Stimulated activated CD8-positive, alpha-beta memory T cell treated with anti-CD3 and anti-CD28 coated beads, Interleukin-2, amount 100 ng/mL, for 48 hours (primary cell): ENCODE measurements at regions not wholly inside any gene's neighbourhood (a gene's known extent, or its start where the extent isn't known, plus 50 kb on each side); places are given as distances from the start of the nearest gene placed in this dataset.
"Not testable (repeated sequence)": the region's sequence is repeated elsewhere in the genome, so short reads cannot be mapped to it uniquely, and the experiment has no call there.

Source experiments
- DNase-seq, 2 donors: peaks; one replicate each; pipeline ENCODE4 v3.0.0-alpha.2; 2020; ENCODE audit warnings: low read depth in 2 of 2

DNA sequence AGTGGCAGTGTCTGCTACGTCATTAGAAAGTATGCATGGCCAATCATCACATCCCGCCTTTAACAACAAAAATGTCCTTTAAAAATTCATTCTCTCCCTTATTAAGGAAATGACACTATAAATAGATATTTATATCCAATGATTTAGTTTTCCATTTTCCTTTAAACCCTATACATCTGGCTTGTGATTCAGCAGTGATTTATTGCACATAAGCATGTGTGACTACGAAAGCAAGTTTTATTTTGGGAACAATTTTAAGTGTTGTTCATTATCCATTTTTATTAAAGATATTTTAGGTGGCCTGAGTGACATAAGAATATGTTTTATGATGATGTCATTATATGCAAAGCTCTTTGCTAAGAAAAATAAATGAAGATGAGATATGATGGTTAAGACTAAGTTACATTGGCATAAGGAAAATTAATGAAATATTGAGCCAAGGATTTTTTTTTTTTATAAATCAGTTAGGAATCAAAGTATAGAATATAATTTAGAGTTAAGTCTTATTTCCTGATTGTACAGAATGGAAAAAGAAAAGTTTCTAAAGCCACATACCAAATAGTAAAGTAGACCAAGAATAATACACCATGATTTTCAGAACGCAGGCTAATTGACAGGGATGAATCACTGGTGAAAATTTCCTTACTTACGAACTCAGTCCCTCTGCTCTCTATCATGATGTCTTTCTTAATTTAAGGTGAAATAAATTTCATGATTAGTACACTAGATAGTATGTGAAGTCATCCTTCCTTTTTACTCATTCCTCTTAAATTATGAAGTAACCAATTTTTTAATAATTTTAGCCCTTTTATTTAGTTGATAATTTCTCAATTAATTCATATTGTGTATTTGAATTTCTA is 822.4 kb downstream of the FAT4 start:
- no peak for DNase-seq

DNA sequence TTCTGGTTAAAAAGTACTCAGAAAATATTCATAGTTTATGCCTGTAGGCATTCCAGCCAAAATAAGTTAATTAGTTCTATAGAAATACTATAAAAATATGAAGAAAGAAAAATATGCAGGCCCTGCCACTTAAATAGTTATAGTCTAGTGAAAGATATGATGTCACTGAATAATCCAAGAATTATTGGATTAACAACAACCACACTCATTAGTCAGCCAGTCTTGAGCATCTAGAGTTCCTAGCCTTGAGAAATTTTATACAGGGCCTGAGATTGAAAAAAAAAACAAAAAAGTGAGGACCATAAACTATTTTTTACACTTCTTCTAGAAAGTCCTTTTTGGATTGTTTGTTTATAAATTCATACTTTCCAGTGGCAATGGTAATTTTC is 823.0 kb downstream of the FAT4 start:
- no peak for DNase-seq

- DNase-seq: no peak
These were observed 829.9 kb downstream of the FAT4 start for GRCh38 chr4:126144543-126145237.

DNA sequence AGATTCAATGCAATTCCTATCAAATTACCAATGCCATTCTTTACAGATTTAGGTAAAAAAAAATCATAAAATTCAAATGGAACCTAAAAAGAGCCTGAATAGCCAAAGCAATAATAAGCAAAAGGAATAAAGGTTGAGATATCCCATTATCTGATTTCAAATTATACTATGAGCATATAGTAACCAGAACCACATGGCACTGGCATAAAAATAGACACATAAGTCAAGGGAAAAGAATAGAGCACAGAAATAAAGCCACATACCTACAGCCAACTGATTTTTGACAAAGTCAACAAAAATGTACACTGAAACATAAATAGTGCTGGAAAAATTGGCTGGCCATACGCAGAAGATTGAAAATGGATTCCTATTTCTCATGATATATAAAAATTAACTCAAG is 853.7 kb downstream of the FAT4 start:
- no peak for DNase-seq

GRCh38 chr4:126172126-126172525 is 857.4 kb downstream of the FAT4 start:
- DNase-seq: no peak

DNA sequence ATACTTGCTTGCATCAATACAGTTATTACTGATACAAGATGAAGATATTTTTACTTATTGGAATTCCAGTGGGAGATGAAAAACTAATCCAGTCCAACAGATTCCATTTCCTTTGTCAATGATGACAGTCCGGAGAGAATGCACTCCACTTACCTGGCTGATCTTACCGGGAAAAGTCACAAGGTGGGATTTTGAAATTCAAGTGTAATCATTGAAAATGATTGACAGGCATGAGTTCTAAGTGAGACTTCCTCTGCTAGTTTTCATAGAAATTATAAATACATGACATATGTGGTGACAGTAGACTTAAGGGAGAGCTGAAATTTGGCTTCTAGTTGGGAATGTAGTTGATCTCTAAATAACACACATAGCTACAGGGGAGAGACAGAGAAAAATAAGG is 859.9 kb downstream of the FAT4 start:
- DNase-seq: no peak

DNA sequence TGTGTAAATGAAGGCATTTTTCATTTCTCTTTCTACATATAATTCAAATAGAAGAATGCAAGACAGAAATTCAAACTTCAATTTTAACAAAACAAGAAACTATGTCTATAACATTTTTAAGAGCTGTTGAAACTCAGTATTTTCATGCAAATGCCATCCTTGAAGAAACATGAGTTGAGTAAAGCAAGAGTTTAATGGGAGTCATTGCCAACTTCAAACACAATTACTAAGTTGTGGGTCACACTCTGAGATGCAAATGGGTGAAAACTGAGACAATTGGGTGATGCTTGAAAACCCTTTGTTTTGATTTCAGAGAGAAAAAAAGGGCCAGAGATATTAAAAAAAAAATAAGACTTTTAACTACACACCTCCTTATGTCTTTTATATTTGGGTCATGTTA is 865.9 kb downstream of the FAT4 start:
- DNase-seq: no peak

DNA sequence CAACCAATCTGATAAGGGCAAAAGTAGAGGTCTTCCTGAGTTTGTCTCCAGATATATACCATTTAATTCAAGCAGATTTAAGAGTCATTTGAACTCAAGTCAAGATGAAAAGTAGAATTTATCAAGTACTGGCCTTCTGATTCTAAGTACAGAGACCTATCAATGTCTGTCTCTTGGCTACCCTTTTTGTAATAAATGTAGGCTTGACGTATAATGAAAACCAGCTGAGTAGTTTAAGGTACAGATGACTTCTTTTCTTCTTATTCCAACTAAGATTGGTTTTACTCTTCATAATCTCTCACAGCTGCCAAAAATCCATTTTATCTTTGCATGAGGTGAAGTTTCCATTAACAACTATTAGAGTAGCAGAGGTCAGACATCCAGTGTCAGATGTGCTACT is 867.6 kb downstream of the FAT4 start:
- DNase-seq: no peak

DNA sequence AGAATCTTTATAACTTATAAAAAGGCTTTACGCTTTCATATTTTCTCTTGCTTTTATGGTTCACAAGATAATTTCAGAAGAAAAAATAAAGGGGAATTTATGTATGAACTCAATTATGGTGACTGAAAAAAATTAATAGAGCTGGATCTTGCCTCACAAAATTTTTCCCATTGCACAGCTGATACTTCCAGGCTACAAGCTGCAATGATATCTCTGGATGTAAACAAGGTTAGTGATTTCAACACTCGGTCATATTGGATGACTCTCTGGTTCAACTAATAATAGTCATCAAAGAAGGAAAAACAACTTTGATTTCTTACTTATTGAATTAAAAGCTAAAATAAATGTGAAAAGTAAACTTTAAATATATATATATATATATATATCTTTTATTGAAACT is 868.0 kb downstream of the FAT4 start:
- no peak for DNase-seq

GRCh38 chr4:126183206-126183605 is 868.5 kb downstream of the FAT4 start:
- no peak for DNase-seq

DNA sequence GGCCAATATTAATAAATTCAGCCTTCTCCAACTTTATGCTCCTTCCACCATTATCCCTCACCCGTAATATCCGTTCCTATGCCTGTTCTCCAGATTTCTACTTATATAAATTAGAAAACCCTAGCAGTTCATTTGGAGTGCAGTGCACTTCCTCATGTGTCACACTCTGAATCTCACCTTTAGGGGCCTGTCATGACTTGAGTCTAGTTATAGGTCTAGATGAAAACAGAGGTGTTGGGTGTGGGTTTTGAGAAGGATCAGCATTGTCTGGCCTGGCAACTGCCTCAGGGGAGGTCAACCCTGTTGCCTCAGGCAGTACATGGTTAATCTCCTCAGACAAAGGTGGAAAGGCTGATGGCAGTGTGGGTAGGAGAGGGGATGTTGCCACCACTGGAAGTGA is 876.8 kb downstream of the FAT4 start:
- DNase-seq: no peak

DNA sequence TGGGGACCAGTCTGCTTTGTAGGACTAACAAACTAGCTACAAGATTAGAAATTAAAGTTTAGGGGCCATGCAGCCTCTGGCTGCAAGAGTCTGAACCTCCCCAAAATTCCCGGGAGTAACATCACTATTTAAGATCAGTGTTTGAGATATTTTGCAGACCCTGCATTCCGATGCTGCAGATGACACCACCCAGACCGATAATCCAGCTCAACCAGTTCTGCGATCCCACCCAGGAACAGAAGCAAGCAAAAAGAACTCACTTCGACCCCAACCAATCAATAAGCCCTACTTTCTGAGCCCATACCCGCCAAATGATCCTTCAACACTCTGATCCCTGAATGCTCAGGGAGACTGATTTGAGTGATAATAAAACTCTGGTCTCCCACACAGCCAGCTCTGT is 877.8 kb downstream of the FAT4 start:
- no peak for DNase-seq

DNA sequence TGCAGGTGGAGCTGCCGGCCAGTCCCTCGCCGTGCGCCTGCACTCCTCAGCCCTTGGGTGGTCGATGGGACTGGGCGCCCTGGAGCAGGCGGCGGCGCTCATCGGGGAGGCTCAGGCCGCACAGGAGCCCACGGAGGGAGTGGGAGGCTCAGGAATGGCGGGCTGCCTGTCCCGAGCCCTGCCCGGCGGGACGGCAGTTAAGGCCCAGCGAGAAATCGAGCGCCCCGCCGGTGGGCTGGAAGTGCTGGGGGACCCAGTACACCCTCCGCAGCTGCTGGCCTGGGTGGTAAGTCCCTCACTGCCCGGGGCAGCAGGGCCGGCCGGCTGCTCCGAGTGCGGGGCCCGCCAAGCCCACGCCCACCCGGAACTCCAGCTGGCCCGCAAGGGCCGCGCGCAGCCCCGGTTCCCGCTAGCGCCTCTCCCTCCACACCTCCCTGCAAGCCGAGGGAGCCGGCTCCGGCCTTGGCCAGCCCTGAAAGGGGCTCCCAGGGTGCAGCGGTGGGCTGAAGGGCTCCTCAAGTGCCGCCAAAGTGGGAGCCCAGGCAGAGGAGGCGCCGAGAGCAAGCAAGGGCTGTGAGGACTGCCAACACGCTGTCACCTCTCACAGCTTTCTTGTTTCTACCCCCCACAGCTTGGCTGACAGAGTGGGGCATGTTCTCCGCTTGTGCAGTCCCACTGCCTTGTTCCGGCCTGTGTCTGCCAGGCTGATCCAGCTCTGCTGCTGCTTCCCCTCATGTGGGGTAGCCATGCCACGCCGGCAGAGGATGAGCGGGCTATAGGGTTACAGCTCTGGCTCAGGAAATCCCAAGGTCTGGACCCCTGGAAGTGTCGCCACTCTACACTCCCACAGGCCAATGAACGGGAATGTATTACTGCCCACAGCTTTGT is 886.7 kb downstream of the FAT4 start:
- DNase-seq: not testable (repeated sequence)

GRCh38 chr4:126202226-126202625 is 887.5 kb downstream of the FAT4 start:
- no peak for DNase-seq

DNA sequence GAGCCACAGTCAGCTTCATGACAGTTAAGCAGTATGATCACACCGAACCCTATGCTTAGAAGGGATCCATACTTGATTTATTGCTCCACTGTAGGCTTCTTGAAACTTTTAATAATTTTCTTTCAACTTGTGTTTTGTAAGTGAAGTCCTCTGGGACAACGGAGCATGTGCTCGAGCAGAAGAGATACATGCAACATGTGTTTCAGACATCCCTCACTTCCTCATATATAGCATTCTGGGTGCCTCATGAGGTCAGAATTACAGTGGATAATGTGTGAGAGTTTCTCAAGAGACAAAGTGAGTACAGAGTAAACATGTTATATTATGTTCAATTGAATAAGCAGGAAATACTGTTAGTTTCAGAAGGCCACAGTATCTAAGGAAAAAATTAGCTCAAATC is 893.2 kb downstream of the FAT4 start:
- DNase-seq: no peak

DNA sequence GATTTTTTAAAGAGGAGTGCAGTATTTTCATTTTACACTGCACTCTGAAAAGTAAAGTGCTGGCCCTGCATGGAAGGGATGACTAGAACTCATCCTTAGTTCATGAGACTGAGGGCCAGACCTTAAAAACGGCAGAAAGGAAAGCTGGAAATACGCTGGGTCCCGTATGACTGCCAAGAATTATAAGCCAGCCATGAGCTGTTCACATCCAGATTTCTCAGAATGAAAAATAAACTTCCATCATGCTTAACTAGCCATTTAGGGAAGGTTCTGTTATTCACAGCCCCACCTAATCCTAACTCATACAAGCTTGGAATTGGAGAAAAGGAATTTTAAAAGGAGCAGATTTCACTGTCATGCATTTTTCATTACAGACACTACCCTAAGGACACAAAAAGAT is 894.4 kb downstream of the FAT4 start:
- no peak for DNase-seq

GRCh38 chr4:126213996-126214395 is 899.2 kb downstream of the FAT4 start:
- DNase-seq: no peak

DNA sequence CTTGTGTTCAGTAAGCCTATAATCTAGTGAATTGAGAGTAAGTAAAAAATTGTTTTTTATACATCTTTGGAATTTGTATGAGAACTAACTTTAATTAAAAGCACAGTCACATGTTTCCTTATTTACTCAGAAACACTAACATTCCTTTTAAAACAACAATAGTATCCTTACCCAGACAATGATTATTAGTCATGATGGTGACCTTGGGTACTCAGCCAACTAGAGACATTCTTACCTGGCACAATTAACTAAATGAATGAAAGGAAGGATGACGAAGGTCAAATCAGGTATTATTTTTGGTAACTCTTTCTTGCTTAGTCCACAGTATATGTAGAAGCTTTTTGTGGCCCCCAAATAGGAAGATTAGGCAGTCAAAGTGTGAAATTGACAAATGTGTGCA is 901.0 kb downstream of the FAT4 start:
- DNase-seq: no peak

DNA sequence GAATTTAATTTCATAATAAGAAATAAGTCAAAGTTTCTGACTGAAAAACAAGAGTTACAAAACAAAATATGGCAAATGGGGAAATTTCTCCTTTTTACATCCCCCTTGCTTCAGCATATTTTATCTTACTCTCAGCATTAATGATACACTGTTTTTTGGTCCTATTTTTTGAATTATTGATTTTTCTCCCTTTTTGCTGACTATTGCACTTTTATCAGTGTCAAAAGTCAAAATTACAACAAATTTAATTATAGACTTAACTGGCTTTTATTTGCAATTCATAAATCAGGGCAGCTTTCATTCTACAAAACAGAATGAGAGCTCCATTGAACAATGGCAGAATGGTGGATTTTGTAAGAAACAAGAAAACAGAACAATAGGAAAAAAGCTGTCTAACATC is 901.9 kb downstream of the FAT4 start:
- DNase-seq: no peak

- no peak for DNase-seq
These were observed 906.5 kb downstream of the FAT4 start for GRCh38 chr4:126221282-126221681.

GRCh38 chr4:126221717-126222340 is 907.1 kb downstream of the FAT4 start:
- no peak for DNase-seq
